Endodermal cell (in vitro differentiated cells): ENCODE measurements at regions not wholly inside any gene's neighbourhood (a gene's known extent, or its start where the extent isn't known, plus 50 kb on each side); places are given as distances from the start of the nearest gene placed in this dataset.

ENCODE experiments used
- DNase-seq: peaks from one replicate; pipeline ENCODE4 v3.0.0-alpha.2; 2017
- H3K27ac ChIP-seq: 2 replicates; pipeline ENCODE4 v1.5.1; 2013; ENCODE audit warnings: mild to moderate bottlenecking, low read depth, low read length, moderate library complexity
- H3K27me3 ChIP-seq: 2 replicates; pipeline ENCODE4 v1.6.1; 2013; ENCODE audit warnings: mild to moderate bottlenecking, low read length, moderate library complexity; ENCODE audit not compliant: insufficient read depth, control insufficient read depth, poor library complexity, severe bottlenecking
- H3K36me3 ChIP-seq: 2 replicates; pipeline ENCODE4 v1.7.0; 2013; ENCODE audit warnings: mild to moderate bottlenecking, low read length, moderate library complexity; ENCODE audit not compliant: control insufficient read depth, insufficient read depth
- H3K4me1 ChIP-seq: one replicate; pipeline ENCODE4 v1.7.0; 2013; ENCODE audit warnings: low read length; ENCODE audit not compliant: control insufficient read depth, insufficient read depth
- H3K4me3 ChIP-seq: 2 replicates; pipeline ENCODE4 v1.5.1; 2013; ENCODE audit warnings: mild to moderate bottlenecking, low read length, moderate library complexity
- H3K9ac ChIP-seq: 2 replicates; pipeline ENCODE4 v1.6.1; 2013; ENCODE audit warnings: mild to moderate bottlenecking, low read length, moderate library complexity; ENCODE audit not compliant: poor library complexity, severe bottlenecking; ENCODE audit errors: extremely low read depth
- H3K9me3 ChIP-seq: 2 replicates; pipeline ENCODE4 v1.6.1; 2013; ENCODE audit warnings: mild to moderate bottlenecking, low read length, moderate library complexity; ENCODE audit not compliant: control insufficient read depth
- H3K27ac Mint-ChIP-seq: 2 replicates; pipeline ENCODE4 v1.8.0; 2020; ENCODE audit warnings: mixed read lengths
- H3K27me3 Mint-ChIP-seq: 2 replicates; pipeline ENCODE4 v1.8.0; 2021; ENCODE audit warnings: mild to moderate bottlenecking, mixed read lengths; ENCODE audit not compliant: insufficient read depth
- H3K36me3 Mint-ChIP-seq: 2 replicates; pipeline ENCODE4 v1.8.0; 2020; ENCODE audit warnings: low read depth, mixed read lengths
- H3K4me1 Mint-ChIP-seq: 2 replicates; pipeline ENCODE4 v1.8.0; 2020; ENCODE audit warnings: mixed read lengths
- H3K4me3 Mint-ChIP-seq: 2 replicates; pipeline ENCODE4 v1.8.0; 2020; ENCODE audit warnings: mild to moderate bottlenecking, moderate library complexity, mixed read lengths
- H3K9me3 Mint-ChIP-seq: 2 replicates; pipeline ENCODE4 v1.8.0; 2020; ENCODE audit warnings: mild to moderate bottlenecking, mixed read lengths
- WGBS, 2 experiments: methylation state at CpG; one replicate each; pipeline versions ENCODE4 v1.1.5 to v1.1.7; 2013; ENCODE audit warnings: missing lambda C conversion rate in 2 of 2, mixed read lengths in 1 of 2; ENCODE audit not compliant: insufficient coverage in 1 of 2, insufficient read length in 1 of 2; 5-methylcytosine and 5-hydroxymethylcytosine counted together
- TF ChIP-seq, protein P1 (sequence below): fragments of 200-600 bp; sonication (generic); conservative IDR thresholded peaks from 2 replicates; pipeline ENCODE4 v1.5.0; 2021; ENCODE audit warnings: antibody characterized with exemption, mild to moderate bottlenecking

GRCh38 chr1:219782311-219782710, 146.0 kb downstream of the SLC30A10 start:
- no peak for DNase-seq
- H3K4me3 Mint-ChIP-seq: no peak overlapping the region
- H3K27ac Mint-ChIP-seq: no peak overlapping the region
- no peaks in the 10 kb centered on the region for H3K9me3 ChIP-seq
- no peak overlapping the region for H3K9ac ChIP-seq
- H3K27me3 ChIP-seq: no peaks in the 10 kb centered on the region
- H3K27ac ChIP-seq: no peak overlapping the region
- H3K36me3 Mint-ChIP-seq: no peaks in the 10 kb centered on the region
- H3K4me1 ChIP-seq: no peaks in the 10 kb centered on the region
- TF ChIP-seq, protein P1, sequence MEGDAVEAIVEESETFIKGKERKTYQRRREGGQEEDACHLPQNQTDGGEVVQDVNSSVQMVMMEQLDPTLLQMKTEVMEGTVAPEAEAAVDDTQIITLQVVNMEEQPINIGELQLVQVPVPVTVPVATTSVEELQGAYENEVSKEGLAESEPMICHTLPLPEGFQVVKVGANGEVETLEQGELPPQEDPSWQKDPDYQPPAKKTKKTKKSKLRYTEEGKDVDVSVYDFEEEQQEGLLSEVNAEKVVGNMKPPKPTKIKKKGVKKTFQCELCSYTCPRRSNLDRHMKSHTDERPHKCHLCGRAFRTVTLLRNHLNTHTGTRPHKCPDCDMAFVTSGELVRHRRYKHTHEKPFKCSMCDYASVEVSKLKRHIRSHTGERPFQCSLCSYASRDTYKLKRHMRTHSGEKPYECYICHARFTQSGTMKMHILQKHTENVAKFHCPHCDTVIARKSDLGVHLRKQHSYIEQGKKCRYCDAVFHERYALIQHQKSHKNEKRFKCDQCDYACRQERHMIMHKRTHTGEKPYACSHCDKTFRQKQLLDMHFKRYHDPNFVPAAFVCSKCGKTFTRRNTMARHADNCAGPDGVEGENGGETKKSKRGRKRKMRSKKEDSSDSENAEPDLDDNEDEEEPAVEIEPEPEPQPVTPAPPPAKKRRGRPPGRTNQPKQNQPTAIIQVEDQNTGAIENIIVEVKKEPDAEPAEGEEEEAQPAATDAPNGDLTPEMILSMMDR: no peak
- peaks cover 10% of the 10 kb centered on the region for H3K4me1 Mint-ChIP-seq
- WGBS, 2 experiments: 72 to 100% methylated on average over 1 to 4 of the region's 4 CpGs
- H3K9me3 Mint-ChIP-seq: no peaks in the 10 kb centered on the region
- no peak overlapping the region for H3K4me3 ChIP-seq
- no peaks in the 10 kb centered on the region for H3K36me3 ChIP-seq
- no peaks in the 10 kb centered on the region for H3K27me3 Mint-ChIP-seq

- Mint-ChIP-seq H3K4me1 (peaks cover 12% of the 10 kb centered on the region), H3K27me3 (no peaks in the 10 kb centered on the region), H3K36me3 (no peaks in the 10 kb centered on the region), H3K4me3 (no peak overlapping the region), H3K27ac (no peak overlapping the region), H3K9me3 (no peaks in the 10 kb centered on the region)
- DNase-seq: no peak
- no peak overlapping the region for H3K9ac ChIP-seq
- no peaks in the 10 kb centered on the region for H3K36me3 ChIP-seq
- H3K9me3 ChIP-seq: no peaks in the 10 kb centered on the region
- H3K4me3 ChIP-seq: no peak overlapping the region
- no peak overlapping the region for H3K27ac ChIP-seq
- no peaks in the 10 kb centered on the region for H3K27me3 ChIP-seq
- TF ChIP-seq, protein P1: no peak
- H3K4me1 ChIP-seq: no peaks in the 10 kb centered on the region
These were observed 146.9 kb downstream of the SLC30A10 start for GRCh38 chr1:219781491-219781890.

DNA sequence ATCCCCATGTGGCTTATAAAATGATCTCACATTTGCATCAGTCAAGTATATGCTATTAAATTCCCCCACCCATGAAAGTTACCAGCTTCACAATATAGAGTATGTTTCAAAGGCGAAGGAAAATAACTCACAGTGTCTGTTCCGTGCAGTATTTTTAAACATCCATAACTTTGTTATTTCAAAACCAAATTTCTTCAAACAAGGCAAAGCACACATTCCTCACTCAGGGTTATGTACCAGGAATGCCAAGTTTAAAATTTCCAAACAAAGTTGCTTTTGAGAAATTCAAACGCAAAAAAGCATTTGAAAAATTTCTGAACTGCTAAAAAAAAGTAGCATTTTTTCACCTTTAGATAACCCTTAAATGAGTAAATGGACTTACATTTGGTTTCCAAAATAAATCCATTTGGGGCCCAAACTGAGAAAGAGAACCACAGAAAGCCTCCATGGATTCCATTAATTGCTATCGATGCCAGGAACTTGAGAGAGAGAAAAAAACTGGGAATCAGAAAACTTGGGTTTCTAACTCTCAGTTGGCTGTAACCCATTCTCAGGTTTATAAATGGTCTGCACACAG, 149.5 kb downstream of the SLC30A10 start:
- H3K27ac ChIP-seq: no peak overlapping the region
- TF ChIP-seq, protein P1: no peak
- no peaks in the 10 kb centered on the region for H3K27me3 ChIP-seq
- Mint-ChIP-seq H3K27ac (no peak overlapping the region), H3K9me3 (no peaks in the 10 kb centered on the region), H3K27me3 (no peaks in the 10 kb centered on the region), H3K36me3 (no peaks in the 10 kb centered on the region), H3K4me1 (peaks cover 12% of the 10 kb centered on the region), H3K4me3 (no peak overlapping the region)
- no peak overlapping the region for H3K9ac ChIP-seq
- no peaks in the 10 kb centered on the region for H3K9me3 ChIP-seq
- no peak overlapping the region for H3K4me3 ChIP-seq
- DNase-seq: no peak
- H3K4me1 ChIP-seq: no peaks in the 10 kb centered on the region
- H3K36me3 ChIP-seq: no peaks in the 10 kb centered on the region
- WGBS, 2 experiments: 90 to 94% methylated on average over 4 of the region's 4 CpGs
